ENCODE measurements at regions not wholly inside any gene's neighbourhood (a gene's known extent, or its start where the extent isn't known, plus 50 kb on each side); places are given as distances from the start of the nearest gene placed in this dataset.
"Not testable (repeated sequence)": the region's sequence is repeated elsewhere in the genome, so short reads cannot be mapped to it uniquely, and the experiment has no call there.

DNA sequence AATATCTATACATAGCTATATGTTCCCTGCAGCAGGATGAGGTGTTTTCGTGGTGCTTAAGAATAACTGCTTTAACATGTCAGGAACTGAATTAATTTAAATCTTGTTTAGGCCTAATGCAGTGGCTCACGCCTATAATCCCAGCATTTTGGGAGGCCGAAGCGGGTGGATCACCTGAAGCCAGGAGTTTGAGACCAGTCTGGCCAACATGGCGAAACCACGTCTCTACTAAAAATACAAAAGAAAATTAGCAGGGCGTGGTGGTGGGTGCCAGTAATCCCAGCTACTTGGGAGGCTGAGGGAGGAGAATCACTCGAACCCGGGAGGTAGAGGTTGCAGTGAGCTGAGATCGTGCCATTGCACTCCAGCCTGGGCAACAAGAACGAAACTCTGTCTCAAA lies 717.8 kb upstream of the EPHA7 start:
- intact Hi-C loops (cut with micrococcal nuclease); CTCF ChIA-PET; BruUV-seq (replicated peaks); H3K27ac ChIP-seq (ENCODE audit: low read depth, low read length); H3K36me3 ChIP-seq (ENCODE audit: control insufficient read depth in 1 of 2, insufficient read depth in 2 of 2, low read length in 2 of 2); H3K4me3 ChIP-seq (replicated peaks in 1 of 2; ENCODE audit: low read depth in 1 of 2, low read length in 2 of 2); DNase-seq (ENCODE audit: low read depth, low spot score); H4K20me1 ChIP-seq (ENCODE audit: insufficient read depth); H3K79me2 ChIP-seq (ENCODE audit: insufficient read depth, low read length); POLR2A ChIA-PET; H3K27me3 ChIP-seq (ENCODE audit: insufficient read depth, low read length); H3K9me2 ChIP-seq (ENCODE audit: insufficient read depth); H2AFZ ChIP-seq (ENCODE audit: low read depth, low read length, poor library complexity, severe bottlenecking); RAD21 ChIA-PET (ENCODE audit: low non-redundant PET in 1 of 2, low total read pairs in 2 of 2, uncharacterized antibody in 2 of 2, unreplicated experiment in 2 of 2); H3K9ac ChIP-seq (ENCODE audit: low read length); H3K4me1 ChIP-seq (ENCODE audit: control insufficient read depth in 1 of 2, insufficient read depth in 2 of 2, low read length in 2 of 2); ATAC-seq; H3K4me2 ChIP-seq (ENCODE audit: low read length): not testable (repeated sequence)
- H3K9me3 ChIP-seq (ENCODE audit: control insufficient read depth in 1 of 2, insufficient read depth in 1 of 2, low read depth in 1 of 2, low read length in 2 of 2), result peaks cover 3 to 14% of the 10 kb centered on the region in 2 experiments; a peak in 1 of 4 replicates

DNA sequence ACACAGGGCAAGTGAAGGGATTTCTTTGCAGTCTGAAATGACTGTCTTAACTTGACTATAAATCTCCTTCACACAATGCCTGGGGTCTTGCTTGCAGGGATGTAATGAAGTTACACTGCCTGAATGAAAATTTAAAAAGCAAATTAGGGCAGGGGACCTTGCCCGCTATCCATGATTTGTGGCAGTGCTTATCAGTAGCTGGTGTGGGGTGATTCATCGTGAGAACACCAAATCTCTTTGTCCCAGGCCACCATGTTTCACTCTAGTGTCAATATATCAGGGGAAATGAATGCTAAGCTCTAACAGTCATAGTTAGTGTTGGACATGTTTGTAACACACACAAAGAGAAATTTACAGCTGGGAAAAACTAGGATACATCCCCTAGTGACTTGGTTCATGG lies 713.7 kb upstream of the EPHA7 start:
- POLR2A ChIA-PET, result no interaction called here
- TF ChIP-seq SP1 (IDR thresholded peaks at IDR 0.05; ENCODE audit: low read depth) (no peak), FOSL1 (IDR thresholded peaks at IDR 0.05; ENCODE audit: low read depth) (no peak)

GRCh38 chr6:94131271-94131670 lies 711.9 kb upstream of the EPHA7 start:
- CTCF ChIA-PET, result no interaction called here
- RAD21 ChIA-PET (ENCODE audit: low non-redundant PET in 1 of 2, low total read pairs in 2 of 2, uncharacterized antibody in 2 of 2, unreplicated experiment in 2 of 2), result no interaction called here
- TF ChIP-seq EZH2 (IDR thresholded peaks at IDR 0.05) (no peak), EZH2phosphoT487 (IDR thresholded peaks at IDR 0.05; ENCODE audit: borderline replicate concordance) (no peak), FOSL1 (IDR thresholded peaks at IDR 0.05; ENCODE audit: low read depth) (no peak), CEBPB (IDR thresholded peaks at IDR 0.05; ENCODE audit: low read depth) (no peak), ZFX (IDR thresholded peaks at IDR 0.05) (no peak), ATF3 (IDR thresholded peaks at IDR 0.05) (no peak), YY1 (IDR thresholded peaks at IDR 0.05; ENCODE audit: extremely low read depth, insufficient replicate concordance, low read depth, low read length) (no peak), ZBTB33 (IDR thresholded peaks at IDR 0.05; ENCODE audit: extremely low read depth, insufficient replicate concordance, low read length) (no peak), POLR2A (IDR thresholded peaks at IDR 0.05; ENCODE audit: borderline replicate concordance, extremely low read depth, insufficient read depth, insufficient read length) (no peak), POLR2AphosphoS5 (IDR thresholded peaks at IDR 0.05; ENCODE audit: low read depth, low read length) (no peak), RAD21 (IDR thresholded peaks at IDR 0.05; ENCODE audit: low read depth) (no peak), ZNF274 (IDR thresholded peaks at IDR 0.05; ENCODE audit: low read depth, low read length) (no peak)

More for the DNA sequence above, 713.7 kb upstream of the EPHA7 start:
- CTCF ChIA-PET, result no interaction called here
- Histone ChIP-seq H3K79me2 (ENCODE audit: insufficient read depth, low read length) (no peaks in the 10 kb centered on the region), H3K9me3 (ENCODE audit: control insufficient read depth in 1 of 2, insufficient read depth in 1 of 2, low read depth in 1 of 2, low read length in 2 of 2) (peaks cover 0 to 6% of the 10 kb centered on the region in 2 experiments; a peak in 1 of 4 replicates), H3K9me2 (ENCODE audit: insufficient read depth) (no peaks in the 10 kb centered on the region), H4K20me1 (ENCODE audit: insufficient read depth) (no peaks in the 10 kb centered on the region), H3K27me3 (ENCODE audit: insufficient read depth, low read length) (no peaks in the 10 kb centered on the region), H3K4me1 (ENCODE audit: control insufficient read depth in 1 of 2, insufficient read depth in 2 of 2, low read length in 2 of 2) (no peaks in the 10 kb centered on the region), H3K27ac (ENCODE audit: low read depth, low read length) (no peak overlapping the region), H3K36me3 (ENCODE audit: control insufficient read depth in 1 of 2, insufficient read depth in 2 of 2, low read length in 2 of 2) (no peaks in the 10 kb centered on the region), H2AFZ (ENCODE audit: low read depth, low read length, poor library complexity, severe bottlenecking) (no peak overlapping the region), H3K4me2 (ENCODE audit: low read length) (no peak overlapping the region), H3K9ac (ENCODE audit: low read length) (no peak overlapping the region), H3K4me3 (replicated peaks in 1 of 2; ENCODE audit: low read depth in 1 of 2, low read length in 2 of 2) (no peak overlapping the region)
- RAD21 ChIA-PET (ENCODE audit: low non-redundant PET in 1 of 2, low total read pairs in 2 of 2, uncharacterized antibody in 2 of 2, unreplicated experiment in 2 of 2), result no interaction called here
- DNase-seq (ENCODE audit: low read depth, low spot score) (no peak), ATAC-seq (no peak)
- intact Hi-C loops (cut with micrococcal nuclease), result no loop called here
- BruUV-seq (replicated peaks), result no TSS peak

More at GRCh38 chr6:94131271-94131670, 711.9 kb upstream of the EPHA7 start:
- DNase-seq (ENCODE audit: low read depth, low spot score) (no peak), ATAC-seq (no peak)
- intact Hi-C loops (cut with micrococcal nuclease), result no loop called here
- Histone ChIP-seq H3K4me2 (ENCODE audit: low read length) (no peak overlapping the region), H3K9me3 (ENCODE audit: control insufficient read depth in 1 of 2, insufficient read depth in 1 of 2, low read depth in 1 of 2, low read length in 2 of 2) (peaks cover 0 to 3% of the 10 kb centered on the region in 2 experiments; a peak in 1 of 4 replicates), H3K4me1 (ENCODE audit: control insufficient read depth in 1 of 2, insufficient read depth in 2 of 2, low read length in 2 of 2) (no peaks in the 10 kb centered on the region), H4K20me1 (ENCODE audit: insufficient read depth) (no peaks in the 10 kb centered on the region), H3K4me3 (replicated peaks in 1 of 2; ENCODE audit: low read depth in 1 of 2, low read length in 2 of 2) (no peak overlapping the region), H3K27me3 (ENCODE audit: insufficient read depth, low read length) (no peaks in the 10 kb centered on the region), H3K79me2 (ENCODE audit: insufficient read depth, low read length) (no peaks in the 10 kb centered on the region), H3K36me3 (ENCODE audit: control insufficient read depth in 1 of 2, insufficient read depth in 2 of 2, low read length in 2 of 2) (no peaks in the 10 kb centered on the region), H3K9ac (ENCODE audit: low read length) (no peak overlapping the region), H3K27ac (ENCODE audit: low read depth, low read length) (no peak overlapping the region), H3K9me2 (ENCODE audit: insufficient read depth) (no peaks in the 10 kb centered on the region), H2AFZ (ENCODE audit: low read depth, low read length, poor library complexity, severe bottlenecking) (no peak overlapping the region)
- BruUV-seq (replicated peaks), result no TSS peak
- POLR2A ChIA-PET, result no interaction called here

All from HCT116 (cell line).